ENCODE measurements at regions not wholly inside any gene's neighbourhood (a gene's known extent, or its start where the extent isn't known, plus 50 kb on each side); places are given as distances from the start of the nearest gene placed in this dataset.
A peak's percentile ranks its signal among the peaks of the same experiment; 100 is the strongest.

DNA sequence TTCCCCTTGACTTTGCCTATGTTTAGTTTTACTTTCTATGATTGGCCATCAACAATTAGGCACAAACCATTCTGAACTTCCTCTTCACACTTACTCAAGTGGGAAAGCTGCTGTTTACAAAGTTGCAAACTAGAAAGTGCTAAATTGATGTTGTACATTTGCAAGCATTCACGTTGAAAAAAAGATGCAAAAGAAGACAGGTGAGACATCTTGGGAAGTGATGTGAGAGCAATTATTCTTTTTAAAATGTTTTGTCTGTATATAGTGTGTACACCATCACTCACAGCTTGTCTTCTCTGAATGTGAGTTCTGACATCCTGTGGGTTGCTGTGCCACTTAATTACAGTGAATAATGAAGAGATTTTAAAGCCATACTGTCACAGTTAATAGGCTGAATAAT is 874.1 kb upstream of the LRATD1 start:
- TF ChIP-seq, protein P1, sequence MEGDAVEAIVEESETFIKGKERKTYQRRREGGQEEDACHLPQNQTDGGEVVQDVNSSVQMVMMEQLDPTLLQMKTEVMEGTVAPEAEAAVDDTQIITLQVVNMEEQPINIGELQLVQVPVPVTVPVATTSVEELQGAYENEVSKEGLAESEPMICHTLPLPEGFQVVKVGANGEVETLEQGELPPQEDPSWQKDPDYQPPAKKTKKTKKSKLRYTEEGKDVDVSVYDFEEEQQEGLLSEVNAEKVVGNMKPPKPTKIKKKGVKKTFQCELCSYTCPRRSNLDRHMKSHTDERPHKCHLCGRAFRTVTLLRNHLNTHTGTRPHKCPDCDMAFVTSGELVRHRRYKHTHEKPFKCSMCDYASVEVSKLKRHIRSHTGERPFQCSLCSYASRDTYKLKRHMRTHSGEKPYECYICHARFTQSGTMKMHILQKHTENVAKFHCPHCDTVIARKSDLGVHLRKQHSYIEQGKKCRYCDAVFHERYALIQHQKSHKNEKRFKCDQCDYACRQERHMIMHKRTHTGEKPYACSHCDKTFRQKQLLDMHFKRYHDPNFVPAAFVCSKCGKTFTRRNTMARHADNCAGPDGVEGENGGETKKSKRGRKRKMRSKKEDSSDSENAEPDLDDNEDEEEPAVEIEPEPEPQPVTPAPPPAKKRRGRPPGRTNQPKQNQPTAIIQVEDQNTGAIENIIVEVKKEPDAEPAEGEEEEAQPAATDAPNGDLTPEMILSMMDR (IDR thresholded peaks at IDR 0.05): no peak
- TF ChIP-seq POLR2A (IDR thresholded peaks at IDR 0.05; ENCODE audit: low read depth): no peak
- Histone ChIP-seq H3K27ac (replicated peaks in 1 of 4) (no peak overlapping the region), H3K27me3 (no peaks in the 10 kb centered on the region), H3K36me3 (no peaks in the 10 kb centered on the region), H3K4me3 (no peak overlapping the region), H3K4me1 (no peaks in the 10 kb centered on the region), H3K9me3 (no peaks in the 10 kb centered on the region)
- no peak for DNase-seq (ENCODE audit: extremely low spot score)
- intact Hi-C loops (cut with DNase I): no loop called here
- WGBS: 14% methylated on average over 1 of the region's 1 CpG

DNA sequence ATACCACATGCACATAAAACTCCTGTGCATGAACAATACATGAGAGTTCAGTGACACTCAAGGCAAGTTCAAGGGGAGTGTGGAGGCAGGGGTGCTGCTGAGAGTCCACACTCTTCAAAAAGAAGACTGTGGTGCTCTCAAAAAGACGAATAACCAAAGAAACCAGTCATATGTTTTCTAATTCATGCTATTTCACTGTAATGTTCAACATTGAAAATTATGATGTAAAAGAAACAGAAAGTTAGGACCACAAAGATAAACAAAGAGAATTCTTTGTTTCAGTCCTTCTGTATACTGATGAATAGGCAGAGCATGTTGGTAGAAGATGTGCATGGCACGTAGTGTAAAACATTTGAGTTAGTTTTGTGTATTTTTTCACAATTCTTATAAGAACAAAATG is 864.2 kb upstream of the LRATD1 start:
- no peaks in the 10 kb centered on the region for H3K9me3 ChIP-seq
- TF ChIP-seq, protein P1 (IDR thresholded peaks at IDR 0.05): no peak
- TF ChIP-seq POLR2A (IDR thresholded peaks at IDR 0.05; ENCODE audit: low read depth): no peak
- no peak for TF ChIP-seq EP300 (IDR thresholded peaks at IDR 0.05)
- TF ChIP-seq POLR2AphosphoS5 (IDR thresholded peaks at IDR 0.05): no peak
- no peak for DNase-seq (ENCODE audit: extremely low spot score)
- no peak overlapping the region for H3K27ac ChIP-seq (replicated peaks in 1 of 4)
- H3K36me3 ChIP-seq: no peaks in the 10 kb centered on the region
- H3K4me3 ChIP-seq: no peak overlapping the region
- H3K27me3 ChIP-seq: no peaks in the 10 kb centered on the region
- H3K4me1 ChIP-seq: no peaks in the 10 kb centered on the region
- intact Hi-C loops (cut with DNase I): no loop called here
- 50% methylated on average over 2 of the region's 2 CpGs for WGBS

DNA sequence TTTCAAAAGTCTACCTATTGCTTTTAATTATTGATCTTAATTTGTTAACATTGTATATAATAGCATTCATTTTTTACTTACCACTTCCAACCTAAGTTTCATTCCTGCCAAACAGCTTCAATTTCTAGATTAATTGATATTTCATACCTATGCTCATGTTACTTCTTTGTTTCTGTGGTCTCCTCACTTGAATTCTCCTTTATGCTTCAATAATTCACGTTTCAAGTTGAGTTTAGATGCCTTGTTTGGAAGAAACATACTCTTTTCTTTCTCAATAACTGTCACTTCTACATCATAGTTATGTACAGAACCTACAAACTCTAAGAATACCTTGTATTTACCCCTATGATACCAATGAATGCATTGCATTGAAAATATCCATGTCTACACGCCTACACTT is 862.2 kb upstream of the LRATD1 start:
- no peak overlapping the region for H3K27ac ChIP-seq (replicated peaks in 1 of 4)
- 59% methylated on average over 2 of the region's 2 CpGs for WGBS
- no peaks in the 10 kb centered on the region for H3K36me3 ChIP-seq
- DNase-seq (ENCODE audit: extremely low spot score): no peak
- H3K4me1 ChIP-seq: no peaks in the 10 kb centered on the region
- TF ChIP-seq POLR2A (IDR thresholded peaks at IDR 0.05; ENCODE audit: low read depth) (no peak), POLR2AphosphoS5 (IDR thresholded peaks at IDR 0.05) (no peak), EP300 (IDR thresholded peaks at IDR 0.05) (no peak)
- TF ChIP-seq, protein P1 (IDR thresholded peaks at IDR 0.05): no peak
- H3K27me3 ChIP-seq: no peaks in the 10 kb centered on the region
- intact Hi-C loops (cut with DNase I): no loop called here
- no peak overlapping the region for H3K4me3 ChIP-seq
- no peaks in the 10 kb centered on the region for H3K9me3 ChIP-seq

DNA sequence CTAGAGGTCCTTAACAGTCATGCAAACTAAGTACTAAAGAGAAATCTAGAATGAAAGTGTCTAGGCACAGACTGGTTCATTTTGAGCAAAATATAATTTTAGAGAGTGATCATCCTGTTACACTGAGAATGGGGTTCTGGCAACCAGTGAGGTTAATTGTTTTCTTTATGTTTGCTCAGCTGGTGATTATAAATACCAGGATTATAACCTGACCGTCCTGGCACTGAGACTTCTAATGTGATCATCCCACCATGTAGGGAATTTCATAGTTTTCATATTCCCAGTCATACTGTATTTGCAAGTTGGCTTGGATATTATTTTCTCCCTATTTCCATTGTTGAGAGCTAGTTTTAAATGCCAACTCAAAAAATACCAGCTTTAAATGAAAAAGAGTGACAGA is 852.5 kb upstream of the LRATD1 start:
- Histone ChIP-seq H3K9me3 (peaks cover 0 to 6% (median 0%) of the 10 kb centered on the region in 4 donors), H3K27ac (replicated peaks in 1 of 4) (no peak overlapping the region), H3K36me3 (no peaks in the 10 kb centered on the region), H3K27me3 (no peaks in the 10 kb centered on the region), H3K4me3 (no peak overlapping the region), H3K4me1 (no peaks in the 10 kb centered on the region)
- intact Hi-C loops (cut with DNase I): no loop called here
- WGBS: 50% methylated on average over 1 of the region's 1 CpG
- TF ChIP-seq EP300 (IDR thresholded peaks at IDR 0.05) (no peak), POLR2A (IDR thresholded peaks at IDR 0.05; ENCODE audit: low read depth) (no peak), POLR2AphosphoS5 (IDR thresholded peaks at IDR 0.05) (no peak)
- TF ChIP-seq, protein P1 (IDR thresholded peaks at IDR 0.05): no peak
- DNase-seq (ENCODE audit: extremely low spot score): no peak

DNA sequence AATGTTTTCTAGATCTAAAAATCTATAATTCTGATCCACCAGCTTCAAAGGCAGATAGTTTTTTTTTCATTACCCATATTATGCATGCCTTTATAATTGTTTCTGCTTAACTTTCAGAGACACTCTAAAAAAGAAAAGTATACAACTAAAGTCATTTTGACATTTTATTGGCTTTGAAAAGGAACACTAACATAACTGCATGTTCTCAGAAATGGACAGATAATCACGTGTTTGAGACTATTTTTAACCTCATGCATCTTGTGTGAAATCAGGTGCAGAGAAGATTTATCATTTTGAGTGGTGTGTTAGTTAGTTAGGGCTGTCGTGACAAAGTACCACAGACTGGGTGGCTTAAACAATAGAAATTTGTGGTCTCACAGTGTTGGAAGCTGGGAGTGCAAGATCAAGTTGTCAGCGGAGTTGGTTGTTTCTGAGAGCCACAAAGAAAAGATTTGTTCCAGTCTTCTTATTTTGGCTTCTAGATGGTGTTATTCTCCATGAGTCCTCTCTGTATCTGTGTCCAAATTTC is 841.4 kb upstream of the LRATD1 start:
- peak; percentile 30 to 50 for TF ChIP-seq POLR2AphosphoS5 (IDR thresholded peaks at IDR 0.05)
- TF ChIP-seq, protein P1 (IDR thresholded peaks at IDR 0.05): no peak
- no peaks in the 10 kb centered on the region for H3K36me3 ChIP-seq
- H3K9me3 ChIP-seq: no peaks in the 10 kb centered on the region
- WGBS: 21% methylated on average over 3 of the region's 3 CpGs
- peak overlapping the region; percentile 50 to 75 (median 64) for H3K27ac ChIP-seq (replicated peaks in 1 of 4)
- intact Hi-C loops (cut with DNase I): no loop called here
- H3K4me3 ChIP-seq: no peak overlapping the region
- H3K27me3 ChIP-seq: no peaks in the 10 kb centered on the region
- peaks cover 0 to 30% (median 20%) of the 10 kb centered on the region in 4 donors for H3K4me1 ChIP-seq
- no peak for DNase-seq (ENCODE audit: extremely low spot score)
